HUDEP-2 (cell line): ENCODE measurements at regions not wholly inside any gene's neighbourhood (a gene's known extent, or its start where the extent isn't known, plus 50 kb on each side); places are given as distances from the start of the nearest gene placed in this dataset.
A peak's percentile ranks its signal among the peaks of the same experiment; 100 is the strongest.

Experiments
- DNase-seq, 76 experiments: peaks; one replicate each; lab custom pipeline; 2025; ENCODE audit not compliant: unreplicated experiment in 76 of 76; lab: John Stamatoyannopoulos, UW

GRCh38 chr17:63365366-63366240, 80.5 kb downstream of the CYB561 start:
- no peak for DNase-seq

- no peak for DNase-seq
These were observed 79.9 kb downstream of the CYB561 start for GRCh38 chr17:63366241-63366566.

GRCh38 chr17:63369233-63369632, 76.9 kb downstream of the CYB561 start:
- no peak for DNase-seq

GRCh38 chr17:63370696-63371095, 75.4 kb downstream of the CYB561 start:
- no peak for DNase-seq

GRCh38 chr17:63376949-63377348, 69.2 kb downstream of the CYB561 start:
- DNase-seq, result no peak

GRCh38 chr17:63378411-63379375, 67.4 kb downstream of the CYB561 start:
- DNase-seq, result peak in 40 of 76 experiments; percentile 3 to 85 (median 43)

- DNase-seq, result no peak
These were observed 66.5 kb downstream of the CYB561 start for GRCh38 chr17:63379636-63380035.

GRCh38 chr17:63381101-63381729, 64.9 kb downstream of the CYB561 start:
- peak in 67 of 76 experiments; percentile 4 to 86 (median 47) for DNase-seq

- DNase-seq, result no peak
These were observed 64.0 kb downstream of the CYB561 start for GRCh38 chr17:63382136-63382535.
